Right lobe of liver (tissue), 4 donors: ENCODE measurements at regions not wholly inside any gene's neighbourhood (a gene's known extent, or its start where the extent isn't known, plus 50 kb on each side); places are given as distances from the start of the nearest gene placed in this dataset.

Experiments
- POLR2A ChIP-seq: fragments of 450-650 bp; IDR thresholded peaks from one replicate; pipeline ENCODE4 v1.6.1; 2017; ENCODE audit warnings: antibody characterized with exemption, mild to moderate bottlenecking
- TF ChIP-seq, protein P1 (sequence below), 4 donors: fragments of 200-600 bp in 3 of 4; fragments of 450-650 bp in 1 of 4; IDR thresholded peaks; one replicate each; pipeline versions ENCODE4 v1.5.1 to v1.8.0; 2016 to 2022; ENCODE audit warnings: antibody characterized with exemption in 4 of 4, mild to moderate bottlenecking in 2 of 4
- donor health status: DM: no; HTN: no; CAD: no.
- donor health status: DM: no; HTN: no; CAD: no.
- donor health status: DM: no; HTN: yes; CAD: no.

DNA sequence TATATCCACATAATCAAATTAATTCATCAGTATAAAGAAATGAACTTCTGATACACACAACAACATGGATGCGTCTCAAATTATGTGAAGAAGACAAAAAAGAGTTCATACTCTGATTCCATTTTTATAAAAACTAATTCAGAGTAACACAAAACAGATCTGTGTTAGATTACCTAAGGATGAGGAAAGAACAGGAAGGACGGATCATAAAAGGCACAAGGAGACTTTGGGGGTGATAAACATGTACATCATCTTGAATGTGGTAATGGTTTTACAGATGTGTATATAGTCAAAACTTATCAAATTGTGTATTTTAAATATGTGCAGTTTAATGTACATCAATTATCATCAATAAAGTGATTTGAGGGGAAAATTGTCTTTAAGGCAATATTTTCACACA is 59.9 kb upstream of the DOCK9 start:
- TF ChIP-seq, protein P1, sequence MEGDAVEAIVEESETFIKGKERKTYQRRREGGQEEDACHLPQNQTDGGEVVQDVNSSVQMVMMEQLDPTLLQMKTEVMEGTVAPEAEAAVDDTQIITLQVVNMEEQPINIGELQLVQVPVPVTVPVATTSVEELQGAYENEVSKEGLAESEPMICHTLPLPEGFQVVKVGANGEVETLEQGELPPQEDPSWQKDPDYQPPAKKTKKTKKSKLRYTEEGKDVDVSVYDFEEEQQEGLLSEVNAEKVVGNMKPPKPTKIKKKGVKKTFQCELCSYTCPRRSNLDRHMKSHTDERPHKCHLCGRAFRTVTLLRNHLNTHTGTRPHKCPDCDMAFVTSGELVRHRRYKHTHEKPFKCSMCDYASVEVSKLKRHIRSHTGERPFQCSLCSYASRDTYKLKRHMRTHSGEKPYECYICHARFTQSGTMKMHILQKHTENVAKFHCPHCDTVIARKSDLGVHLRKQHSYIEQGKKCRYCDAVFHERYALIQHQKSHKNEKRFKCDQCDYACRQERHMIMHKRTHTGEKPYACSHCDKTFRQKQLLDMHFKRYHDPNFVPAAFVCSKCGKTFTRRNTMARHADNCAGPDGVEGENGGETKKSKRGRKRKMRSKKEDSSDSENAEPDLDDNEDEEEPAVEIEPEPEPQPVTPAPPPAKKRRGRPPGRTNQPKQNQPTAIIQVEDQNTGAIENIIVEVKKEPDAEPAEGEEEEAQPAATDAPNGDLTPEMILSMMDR (IDR thresholded peaks at IDR 0.05): no peak
- no peak for TF ChIP-seq POLR2A
